ENCODE measurements at regions not wholly inside any gene's neighbourhood (a gene's known extent, or its start where the extent isn't known, plus 50 kb on each side); places are given as distances from the start of the nearest gene placed in this dataset.

DNA sequence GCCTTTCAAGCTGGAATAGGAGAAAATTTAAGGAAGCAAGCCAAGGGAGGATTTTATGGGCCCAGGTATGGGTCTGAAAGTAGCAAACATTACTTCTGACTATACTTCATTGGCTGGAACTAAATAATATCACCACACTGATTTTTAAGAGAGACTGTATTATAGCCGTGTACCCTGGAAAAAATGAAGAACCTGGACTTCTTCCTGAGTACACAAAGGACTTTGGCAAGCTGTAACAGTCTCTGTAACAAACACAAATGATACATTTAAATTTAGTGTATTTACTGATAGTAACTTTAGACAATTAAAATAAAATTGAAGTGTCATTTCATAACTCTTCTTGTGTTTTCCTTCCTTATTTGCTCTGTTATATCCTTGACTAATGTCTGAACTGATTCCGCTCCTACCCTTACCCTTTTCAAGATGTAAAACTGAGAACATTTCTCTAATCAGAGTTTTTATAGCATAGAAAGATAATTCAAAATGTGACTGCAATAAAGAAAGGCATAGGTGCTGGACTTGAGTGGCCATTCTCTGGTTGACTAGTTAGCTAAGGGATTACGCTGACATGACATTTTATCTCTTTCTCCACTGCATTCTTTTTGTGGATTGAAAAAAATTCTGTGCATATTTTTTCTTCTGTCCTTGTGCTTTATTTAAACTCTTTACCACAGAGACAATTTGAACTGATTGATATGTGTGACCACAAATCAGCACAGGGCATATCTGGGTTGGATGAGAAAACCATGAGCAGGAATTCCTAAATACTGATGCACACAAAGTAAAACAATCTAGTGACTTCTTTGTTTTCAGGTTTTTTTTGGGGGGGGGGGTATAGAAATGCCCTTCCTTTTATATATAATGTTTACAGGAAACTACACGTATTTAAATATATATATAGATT, 349.7 kb downstream of the MDFIC start:
- DNase-seq (ENCODE audit: low spot score) = no peak

DNA sequence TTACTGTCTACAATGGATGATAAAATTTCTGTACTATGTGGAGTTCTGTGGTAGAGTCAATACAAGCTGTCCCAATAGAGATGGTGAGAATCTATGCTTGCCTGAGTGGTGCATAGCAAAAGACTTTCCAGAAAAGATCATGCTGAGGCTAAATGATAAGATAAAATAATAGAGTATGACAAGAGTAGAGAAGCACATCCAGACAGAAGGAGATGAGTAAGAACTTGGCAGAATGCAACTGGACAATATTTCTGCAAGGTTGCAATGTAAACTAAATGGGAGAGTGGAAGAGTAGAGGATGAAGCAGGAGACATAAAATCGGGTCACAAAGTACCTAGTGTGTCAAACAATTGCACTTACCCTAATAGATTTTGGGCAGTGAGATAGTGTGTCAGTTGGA, 347.6 kb downstream of the MDFIC start:
- no peak for DNase-seq (ENCODE audit: low spot score)

DNA sequence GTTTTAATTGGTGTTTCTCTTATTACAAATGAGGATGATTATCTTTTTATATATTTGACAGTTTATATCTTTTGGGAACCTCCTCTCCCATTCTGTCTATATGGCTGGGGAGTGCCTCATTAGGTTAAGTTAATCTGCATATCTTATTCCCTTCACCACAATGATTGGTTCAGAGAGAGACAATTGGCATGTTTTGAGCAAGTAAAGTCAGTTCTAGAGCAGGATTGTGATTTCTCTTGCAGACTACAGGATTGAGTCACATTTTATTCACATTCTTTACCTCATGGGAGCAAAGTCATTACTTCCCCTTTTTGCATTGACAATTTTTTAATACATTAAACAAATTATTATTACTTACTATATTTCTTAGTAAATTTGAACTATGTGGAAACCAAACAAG, 345.6 kb downstream of the MDFIC start:
- no peak for DNase-seq (ENCODE audit: low spot score)

DNA sequence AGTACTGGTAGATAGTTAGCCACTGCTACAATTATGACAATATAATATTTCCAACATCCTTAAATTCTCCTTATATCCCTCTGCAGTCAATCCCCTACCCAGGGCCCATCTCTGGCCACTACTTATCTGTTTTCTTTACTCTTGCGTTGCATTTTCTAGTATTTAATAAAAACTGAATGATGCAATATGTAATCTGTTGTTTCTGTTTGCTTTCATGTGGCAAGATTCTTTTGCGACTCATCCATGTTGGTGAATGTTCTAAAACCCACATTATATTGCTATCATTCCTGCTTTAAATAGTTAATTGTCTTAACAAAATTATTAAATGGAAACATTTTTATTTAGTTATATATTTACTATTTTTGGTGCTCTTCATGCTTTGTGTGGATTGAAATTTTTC, 338.5 kb downstream of the MDFIC start:
- DNase-seq (ENCODE audit: low spot score) = no peak

DNA sequence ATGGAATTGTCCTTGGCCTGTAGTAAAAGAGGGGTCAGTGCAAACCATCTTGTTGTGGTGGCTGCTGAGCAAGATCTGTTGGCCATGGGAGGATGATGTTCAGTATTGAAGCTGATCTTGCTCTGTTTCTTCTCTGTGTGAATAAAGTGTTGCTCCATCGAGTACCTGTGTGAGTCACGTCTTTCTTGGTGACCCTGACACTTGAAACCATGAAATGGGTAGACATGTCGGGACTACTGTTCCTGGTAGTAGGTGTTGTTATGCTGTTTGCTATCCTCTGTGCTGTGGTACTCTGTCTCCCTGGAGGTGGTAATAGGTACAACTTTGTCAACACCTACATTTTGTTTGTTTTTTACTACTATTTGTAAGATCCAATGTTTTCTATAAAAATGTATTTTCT, 330.6 kb downstream of the MDFIC start:
- DNase-seq (ENCODE audit: low spot score) = no peak

DNA sequence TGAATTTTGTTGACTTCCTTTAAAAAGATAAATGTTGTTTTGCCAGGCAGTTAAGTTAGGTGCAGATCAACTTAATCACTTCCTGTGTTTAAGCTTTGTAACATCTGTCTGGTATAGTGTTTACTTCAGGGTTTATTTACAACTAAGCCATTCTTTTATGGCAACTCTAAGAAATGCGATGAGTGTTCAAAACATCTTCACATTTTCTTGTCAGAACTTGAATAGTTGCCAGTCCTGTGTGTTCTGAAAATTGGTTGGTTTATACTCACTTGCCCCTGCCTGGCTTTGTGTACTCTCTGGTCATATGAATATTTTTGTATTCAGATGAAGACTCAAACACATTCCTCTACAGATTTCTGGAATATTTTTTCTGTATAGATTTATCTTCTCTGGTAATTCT, 327.2 kb downstream of the MDFIC start:
- no peak for DNase-seq (ENCODE audit: low spot score)

DNA sequence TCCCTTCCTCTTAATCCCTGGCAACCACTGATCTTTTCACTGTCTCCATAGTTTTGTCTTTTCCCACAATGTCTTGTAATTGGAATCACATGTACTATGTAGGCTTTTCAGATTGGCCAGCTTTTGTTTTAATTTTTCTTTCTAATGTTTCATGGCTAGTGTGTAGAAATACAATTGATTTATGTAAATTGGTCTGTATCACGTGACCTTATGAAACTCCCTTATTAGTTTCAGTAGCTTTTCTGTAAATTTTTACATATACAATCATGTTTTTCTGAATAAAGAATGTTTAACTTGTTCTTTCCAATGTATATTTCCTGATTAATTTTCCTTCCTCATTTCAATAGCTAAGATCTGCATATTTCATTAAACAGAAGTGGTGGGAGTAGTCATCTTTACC, 319.3 kb downstream of the MDFIC start:
- DNase-seq (ENCODE audit: low spot score) = no peak

DNA sequence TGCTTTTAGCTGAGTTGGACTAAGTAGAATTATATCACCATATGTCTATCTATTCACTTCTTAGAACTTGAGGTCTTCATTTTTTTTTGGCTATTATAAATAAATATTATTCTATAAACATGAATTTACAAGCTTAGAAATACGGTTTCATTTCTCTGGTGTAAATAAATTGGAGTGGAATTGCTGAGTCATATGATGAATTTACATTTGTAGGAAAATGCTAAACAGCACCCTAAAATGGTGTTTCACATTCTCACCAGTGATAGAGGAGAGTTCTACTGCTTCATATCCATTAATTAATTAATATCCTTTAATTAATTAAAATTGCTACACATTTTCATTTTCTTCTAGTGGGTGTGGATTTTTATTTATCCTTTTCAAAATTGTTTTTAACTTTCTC, 318.3 kb downstream of the MDFIC start:
- DNase-seq (ENCODE audit: low spot score) = no peak

DNA sequence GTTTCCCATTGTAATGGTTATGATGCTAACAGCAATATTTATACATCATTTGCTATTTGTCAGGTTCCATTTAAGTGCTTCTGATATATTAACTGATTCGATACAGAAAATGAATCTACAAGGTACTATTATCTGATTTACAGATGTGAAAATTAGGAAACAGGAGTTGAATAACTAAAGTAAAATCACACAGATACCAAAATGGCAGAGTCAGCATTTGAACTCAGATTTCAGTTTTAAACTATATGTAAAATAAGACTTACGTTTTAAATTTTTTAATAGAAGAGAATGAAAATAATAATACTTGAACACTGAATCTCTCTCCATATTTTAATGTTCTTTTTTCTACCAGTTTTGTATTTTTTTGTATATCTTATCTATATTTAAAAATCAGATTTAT, 313.2 kb downstream of the MDFIC start:
- no peak for DNase-seq (ENCODE audit: low spot score)

DNA sequence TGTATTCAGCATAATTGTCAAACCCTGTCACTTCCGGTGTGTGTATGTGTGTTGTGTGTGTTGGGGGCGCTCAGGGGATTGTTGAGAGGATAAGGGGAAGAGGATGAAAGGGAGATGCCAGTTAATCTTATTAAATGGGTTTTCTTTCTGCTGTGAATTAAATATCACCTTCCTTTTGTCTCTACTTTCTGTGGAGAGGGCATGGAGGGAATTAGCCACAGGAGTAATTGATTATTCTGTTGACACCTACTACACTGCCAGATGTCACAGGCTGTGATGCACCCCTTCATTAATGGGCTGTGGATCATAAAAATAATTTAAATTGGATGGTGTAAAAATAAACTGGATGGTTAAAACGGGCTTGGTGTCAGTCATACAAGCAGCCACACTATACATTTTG, 311.9 kb downstream of the MDFIC start:
- DNase-seq (ENCODE audit: low spot score) = peak; percentile 63

DNA sequence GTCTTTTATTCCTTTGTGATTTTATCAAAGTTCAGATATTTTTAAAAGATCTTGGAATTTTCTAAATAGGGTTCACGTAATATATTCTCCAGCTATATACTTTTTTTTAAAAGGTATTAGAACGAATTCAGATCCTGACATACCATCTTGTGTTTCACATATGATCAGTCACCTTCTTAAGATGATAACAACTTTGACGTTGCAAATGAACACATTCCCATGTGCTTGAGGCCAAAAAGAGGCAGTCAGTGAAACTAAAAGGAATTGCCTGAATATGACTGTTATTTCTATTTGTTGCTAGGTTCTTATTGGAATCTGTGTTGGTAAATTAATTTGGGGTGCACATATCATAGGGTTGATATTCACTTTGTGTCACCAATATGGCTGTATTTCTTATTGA, 310.1 kb downstream of the MDFIC start:
- DNase-seq (ENCODE audit: low spot score) = no peak

DNA sequence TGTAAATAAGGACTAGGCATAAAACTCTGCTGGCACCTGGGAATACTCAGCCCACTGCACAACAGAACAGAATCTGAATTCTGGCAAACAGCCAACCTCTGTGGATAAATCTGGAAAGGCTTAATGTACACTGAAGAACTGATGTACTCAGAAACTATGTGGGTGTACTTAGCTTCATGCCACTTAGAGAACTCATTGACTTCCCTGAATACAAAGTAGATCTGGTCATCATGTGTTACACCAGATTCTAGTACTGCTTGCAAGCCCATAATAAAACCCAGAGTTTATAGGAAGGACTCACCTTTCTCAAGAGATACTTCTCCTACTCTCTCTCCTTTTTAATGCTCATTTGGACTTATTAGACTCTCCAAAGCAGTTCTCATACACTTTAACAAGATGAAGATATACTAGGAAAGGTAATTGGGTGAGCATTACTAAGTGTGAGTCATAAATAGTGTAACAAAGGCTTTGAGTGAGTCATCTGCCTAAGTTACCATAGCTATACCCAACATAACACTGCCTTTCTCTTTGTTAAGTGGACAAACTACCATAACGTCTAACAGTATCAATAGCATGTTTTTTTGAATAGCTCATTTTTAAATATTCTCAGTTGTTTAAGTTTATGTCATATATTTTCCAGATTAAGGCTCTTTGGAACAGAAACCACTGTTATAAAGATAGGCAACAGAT, 309.1 kb downstream of the MDFIC start:
- peak; percentile 16 for DNase-seq (ENCODE audit: low spot score)

DNA sequence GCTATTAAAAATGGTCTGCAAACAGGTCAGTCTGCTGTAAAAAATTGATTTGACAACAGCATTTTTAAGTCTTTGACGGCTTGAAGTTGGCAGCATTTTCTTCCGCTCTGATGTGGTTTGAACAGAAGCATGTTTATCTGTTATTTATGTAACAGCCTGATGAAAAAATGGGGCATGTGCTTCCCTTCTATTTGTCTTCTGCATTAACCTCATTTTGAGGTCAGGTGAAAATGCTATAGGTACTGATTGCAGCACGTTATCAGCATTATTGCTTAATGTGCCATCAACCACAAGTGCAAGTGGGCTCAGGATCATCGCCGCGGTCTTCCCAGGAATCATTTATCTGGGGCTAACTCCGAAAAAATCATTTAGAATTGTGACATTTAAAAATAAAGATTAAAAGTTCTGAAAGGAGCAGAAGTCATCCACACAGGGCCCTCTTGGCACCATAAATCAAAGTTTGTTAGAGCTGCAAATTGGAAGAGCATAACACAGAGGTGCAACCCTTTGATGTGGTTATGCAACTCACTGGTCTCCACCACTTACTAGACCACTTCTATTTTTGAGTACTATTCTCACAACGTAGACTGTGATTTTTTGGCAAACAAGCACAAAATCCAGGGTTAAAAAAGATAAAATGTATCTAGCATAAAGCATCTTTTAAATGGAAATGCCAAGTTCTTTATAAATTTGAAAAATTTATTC, 307.7 kb downstream of the MDFIC start:
- no peak for DNase-seq (ENCODE audit: low spot score)

DNA sequence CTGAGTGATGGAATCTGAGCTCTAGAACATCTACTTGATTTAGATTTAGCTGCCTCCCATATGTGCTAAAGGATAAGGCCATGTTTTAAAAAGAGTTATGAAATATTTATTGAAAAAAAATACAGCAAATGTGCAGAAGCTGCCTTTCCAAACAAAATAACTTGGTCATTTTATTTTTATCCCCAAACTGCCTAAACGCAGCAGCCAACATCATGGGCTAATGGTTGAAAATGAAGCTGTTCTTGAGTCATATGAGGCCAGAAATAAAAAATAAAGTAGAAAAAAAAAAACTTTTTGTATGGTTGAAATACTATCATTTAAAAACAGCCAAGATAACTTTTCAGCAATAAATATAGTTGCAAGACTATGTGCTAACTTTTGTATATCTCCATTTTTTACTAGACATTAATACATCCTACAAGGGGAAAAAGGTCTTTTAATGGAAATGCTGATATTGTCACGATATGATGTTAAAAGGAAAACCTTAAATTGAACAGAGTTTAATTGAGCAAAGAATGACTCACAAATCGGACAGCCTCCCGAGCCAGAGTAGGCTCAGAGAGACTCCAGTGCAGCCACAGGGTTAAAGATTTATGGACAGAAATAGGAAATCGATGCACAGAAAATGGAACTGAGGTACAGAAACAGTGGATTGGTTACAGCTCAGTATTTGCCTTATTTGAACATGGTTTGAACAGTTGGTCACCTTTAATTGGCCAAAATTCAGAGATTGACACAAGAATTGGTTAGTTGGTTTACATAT, 305.8 kb downstream of the MDFIC start:
- DNase-seq (ENCODE audit: low spot score) = no peak

DNA sequence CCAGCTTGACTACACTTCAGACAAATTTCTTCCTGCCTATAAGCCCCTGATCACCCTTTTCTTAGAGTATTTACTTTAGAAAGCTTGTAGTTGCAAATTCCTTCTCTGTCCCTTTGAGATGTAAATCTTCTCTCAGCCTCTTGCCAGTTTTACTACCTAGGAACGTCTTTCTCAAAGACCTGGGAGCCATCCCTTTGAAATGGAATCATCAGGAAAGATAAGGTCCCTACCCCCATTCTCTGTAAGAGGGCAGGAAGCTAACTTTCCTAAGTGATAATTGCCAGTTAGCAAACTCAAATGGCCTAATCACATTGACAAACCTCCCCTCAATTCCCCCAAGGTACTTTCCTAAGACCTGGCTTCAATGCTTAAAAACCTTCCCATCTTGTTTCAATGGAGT, 304.5 kb downstream of the MDFIC start:
- DNase-seq (ENCODE audit: low spot score) = no peak

DNA sequence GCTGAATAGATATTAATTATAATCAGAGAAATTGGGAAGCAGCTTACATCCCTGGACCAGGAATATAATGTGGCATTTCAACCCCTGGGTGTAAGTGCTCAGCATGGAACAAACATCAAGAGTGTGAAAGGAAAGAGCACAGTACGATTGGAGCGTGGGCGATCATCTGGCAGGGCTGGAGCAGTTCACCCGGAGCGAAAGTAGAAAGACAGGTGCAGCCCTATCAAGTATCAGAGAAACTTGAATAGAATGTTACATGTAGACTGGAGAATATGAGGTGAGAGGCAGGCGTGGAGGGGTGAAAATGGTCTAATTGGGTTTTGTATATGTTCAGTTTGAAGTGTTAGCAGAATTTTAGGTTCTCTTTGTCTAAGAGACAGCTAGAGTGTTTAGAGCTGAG, 303.0 kb downstream of the MDFIC start:
- DNase-seq (ENCODE audit: low spot score) = no peak

DNA sequence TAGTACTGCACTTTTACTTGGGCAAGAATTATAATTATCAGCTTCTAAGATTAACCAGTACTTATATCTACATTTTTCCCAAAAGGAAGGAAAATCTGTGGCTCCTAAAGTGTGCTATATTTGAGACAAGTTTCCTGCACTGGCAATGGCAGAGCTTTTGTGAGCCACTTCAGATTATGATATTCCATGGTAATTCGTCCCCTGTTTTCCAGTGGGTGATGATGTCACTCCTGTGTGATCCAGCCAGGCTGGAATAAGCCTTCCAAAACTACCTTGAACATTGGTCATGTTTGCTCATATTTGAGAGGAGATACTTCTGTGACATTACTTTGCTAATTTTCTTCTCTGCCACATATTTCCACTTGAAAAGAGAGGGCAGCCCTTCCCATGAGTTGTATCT, 302.1 kb downstream of the MDFIC start:
- DNase-seq (ENCODE audit: low spot score) = no peak

DNA sequence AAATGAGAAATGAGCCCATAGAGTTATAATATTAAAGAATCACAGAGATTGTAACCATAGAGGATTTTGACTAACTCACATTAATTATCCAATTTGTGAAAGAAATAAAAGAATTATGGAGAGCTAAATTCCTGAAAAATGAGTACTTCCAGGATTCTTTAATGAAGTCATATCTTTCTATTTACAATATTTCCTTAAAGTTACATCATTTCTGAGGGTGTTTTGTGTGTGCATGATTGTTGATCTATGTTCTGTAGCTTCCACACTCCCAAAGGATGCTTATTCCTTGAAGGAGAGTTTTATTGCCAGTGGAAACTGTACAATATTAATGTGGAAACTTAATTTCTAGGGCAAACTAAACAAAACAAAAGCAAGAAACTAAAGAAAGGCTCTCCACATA, 299.6 kb downstream of the MDFIC start:
- DNase-seq (ENCODE audit: low spot score) = no peak

DNA sequence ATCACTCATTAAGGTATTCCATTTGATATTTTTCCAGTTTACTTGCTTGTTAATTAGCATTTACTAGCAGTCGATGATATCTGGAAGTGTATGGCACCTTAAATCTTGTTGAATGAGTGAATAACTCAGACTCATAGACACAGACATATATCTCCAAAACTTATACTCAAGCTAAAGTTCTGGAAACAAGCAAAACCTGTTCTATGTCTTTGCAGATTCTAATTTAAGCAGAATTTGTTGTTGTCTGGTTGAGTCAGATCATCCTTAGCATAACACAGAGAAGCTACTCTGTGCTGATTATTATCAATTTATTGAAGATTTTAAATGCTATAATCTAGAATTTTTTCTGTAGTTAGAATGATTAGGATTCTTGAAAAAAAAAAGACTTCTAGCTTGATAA, 296.2 kb downstream of the MDFIC start:
- no peak for DNase-seq (ENCODE audit: low spot score)

DNA sequence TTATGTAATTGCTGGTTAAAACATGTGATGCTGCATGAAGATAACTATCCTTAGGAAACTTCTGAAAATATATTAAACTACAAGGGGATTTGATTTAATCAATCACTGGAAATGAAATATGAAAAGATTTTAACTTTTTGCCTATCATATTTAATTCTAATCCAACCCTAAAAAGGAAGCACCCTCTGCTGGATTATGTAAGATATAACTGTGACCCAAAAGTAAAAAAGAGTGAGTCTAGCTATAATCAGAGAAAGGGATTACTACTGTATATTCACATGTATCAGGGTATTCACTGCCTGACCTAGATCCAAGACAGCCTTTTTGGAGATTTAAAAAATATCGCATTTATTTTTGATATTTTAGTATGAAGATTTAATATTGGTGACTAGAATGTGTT, 295.5 kb downstream of the MDFIC start:
- no peak for DNase-seq (ENCODE audit: low spot score)

DNA sequence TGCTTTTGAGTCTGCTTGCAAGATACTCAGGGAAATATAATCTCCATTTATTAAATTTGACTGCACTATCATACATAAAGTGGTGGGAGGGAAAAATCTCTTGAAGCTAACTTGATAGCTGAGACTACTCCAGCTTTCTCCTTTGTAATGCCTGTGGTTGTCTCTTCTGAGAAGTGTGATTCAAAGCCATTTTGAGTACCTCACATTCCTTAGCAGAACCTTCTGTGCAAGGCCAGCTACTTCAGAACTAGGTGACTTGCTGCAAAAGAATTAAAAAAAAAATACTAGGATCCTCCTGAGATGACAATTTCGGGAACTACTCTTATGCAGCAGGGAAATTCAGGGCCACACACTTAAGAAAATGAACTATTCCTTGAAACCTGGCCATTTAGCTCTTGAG, 294.8 kb downstream of the MDFIC start:
- no peak for DNase-seq (ENCODE audit: low spot score)

DNA sequence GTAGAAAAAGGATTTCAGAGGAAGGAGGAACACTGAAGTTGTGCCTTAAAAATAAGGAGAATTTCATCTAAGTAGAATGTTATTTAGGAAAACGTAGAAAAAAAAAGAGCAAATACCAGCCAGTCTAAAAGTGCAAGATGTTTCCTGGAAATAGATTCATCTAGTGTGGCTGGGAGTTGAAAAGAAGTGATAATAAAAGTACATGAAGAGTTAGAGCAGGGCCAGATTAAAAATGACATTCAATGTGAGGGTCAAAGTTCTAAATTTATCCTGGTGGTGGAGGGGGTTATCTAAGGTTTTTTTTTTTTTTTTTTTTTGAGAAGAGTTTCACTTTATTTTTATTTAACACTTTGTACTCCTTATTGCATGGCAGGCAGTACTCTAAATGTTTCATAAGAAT, 289.3 kb downstream of the MDFIC start:
- no peak for DNase-seq (ENCODE audit: low spot score)
